Muscle layer of colon (tissue), 2 donors: ENCODE measurements at regions not wholly inside any gene's neighbourhood (a gene's known extent, or its start where the extent isn't known, plus 50 kb on each side); places are given as distances from the start of the nearest gene placed in this dataset.

Experiments
- H3K27ac ChIP-seq: one replicate; pipeline ENCODE4 v1.7.0; 2013; ENCODE audit warnings: low read depth, mild to moderate bottlenecking, low read length, moderate library complexity
- H3K27me3 ChIP-seq, 2 donors: one replicate each; pipeline ENCODE4 v1.7.0; 2013; ENCODE audit warnings: low read length in 2 of 2, mild to moderate bottlenecking in 2 of 2; ENCODE audit not compliant: insufficient read depth in 2 of 2, control insufficient read depth in 1 of 2
- H3K36me3 ChIP-seq: one replicate; pipeline ENCODE4 v1.7.0; 2013; ENCODE audit warnings: mild to moderate bottlenecking, low read length; ENCODE audit not compliant: insufficient read depth
- H3K4me1 ChIP-seq: one replicate; pipeline ENCODE4 v1.7.0; 2013; ENCODE audit warnings: mild to moderate bottlenecking, low read length; ENCODE audit not compliant: insufficient read depth
- H3K4me3 ChIP-seq, 2 donors: one replicate each; pipeline ENCODE4 v1.7.0; 2013; ENCODE audit warnings: low read length in 2 of 2, low read depth in 1 of 2, mild to moderate bottlenecking in 1 of 2, moderate library complexity in 1 of 2
- H3K9ac ChIP-seq: one replicate; pipeline ENCODE4 v1.7.0; 2013; ENCODE audit warnings: low read length
- H3K9me3 ChIP-seq: one replicate; pipeline ENCODE4 v1.7.0; 2013; ENCODE audit warnings: mild to moderate bottlenecking, low read length
- donor health status: abdominal sarcoma.
- donor health status: Adenocarcinoma of cecum.

DNA sequence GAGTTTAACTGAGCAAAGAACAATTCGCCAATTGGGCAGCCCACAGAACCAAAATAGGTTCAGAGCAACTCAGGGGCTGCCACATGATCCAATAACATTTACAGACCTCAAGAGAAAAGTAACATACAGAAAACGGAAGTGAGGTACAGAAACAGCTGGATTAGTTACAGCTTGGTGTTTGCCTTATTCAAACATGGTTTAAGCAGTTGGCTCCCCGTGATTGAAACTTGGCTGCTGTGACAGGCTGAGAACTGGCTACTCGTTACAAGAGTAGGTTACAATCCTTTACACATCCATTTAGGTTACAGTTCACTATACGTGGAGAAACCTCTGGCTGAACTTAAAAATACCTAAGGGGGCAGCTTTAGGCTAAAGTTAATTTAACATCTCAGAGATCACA lies 673.1 kb upstream of the PHF14 start:
- no peaks in the 10 kb centered on the region for H3K4me1 ChIP-seq
- no peaks in the 10 kb centered on the region for H3K9me3 ChIP-seq
- H3K27me3 ChIP-seq = no peaks in the 10 kb centered on the region
- no peak overlapping the region for H3K9ac ChIP-seq
- H3K36me3 ChIP-seq = no peaks in the 10 kb centered on the region
- H3K4me3 ChIP-seq = no peak overlapping the region
- no peak overlapping the region for H3K27ac ChIP-seq

DNA sequence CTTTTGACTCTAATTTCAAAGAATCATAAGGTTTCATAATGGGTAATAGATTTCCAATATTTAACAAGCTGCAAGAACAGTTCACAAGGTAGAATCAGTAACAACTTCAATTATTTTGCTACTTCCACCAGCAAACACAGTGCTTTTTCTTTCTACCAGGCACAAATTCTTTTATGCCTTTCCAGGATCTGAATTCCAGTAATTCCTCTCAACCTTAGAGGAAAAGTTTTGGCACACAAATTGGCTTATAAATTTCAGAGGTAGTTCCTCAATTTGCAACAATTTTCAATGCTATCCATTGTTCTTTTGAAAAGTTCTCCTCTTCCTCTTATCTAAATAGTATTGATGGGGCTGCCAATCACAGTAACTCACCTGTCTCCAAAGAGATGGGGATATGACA lies 665.4 kb upstream of the PHF14 start:
- H3K27ac ChIP-seq = no peak overlapping the region
- no peaks in the 10 kb centered on the region for H3K27me3 ChIP-seq
- H3K4me3 ChIP-seq = no peak overlapping the region
- H3K36me3 ChIP-seq = no peaks in the 10 kb centered on the region
- no peaks in the 10 kb centered on the region for H3K4me1 ChIP-seq
- no peak overlapping the region for H3K9ac ChIP-seq
- H3K9me3 ChIP-seq = no peaks in the 10 kb centered on the region

GRCh38 chr7:10312942-10313341 lies 660.7 kb upstream of the PHF14 start:
- H3K4me1 ChIP-seq = no peaks in the 10 kb centered on the region
- H3K27me3 ChIP-seq = no peaks in the 10 kb centered on the region
- no peak overlapping the region for H3K27ac ChIP-seq
- H3K9ac ChIP-seq = no peak overlapping the region
- H3K4me3 ChIP-seq = no peak overlapping the region
- H3K9me3 ChIP-seq = no peaks in the 10 kb centered on the region
- H3K36me3 ChIP-seq = no peaks in the 10 kb centered on the region

- Histone ChIP-seq H3K36me3 (no peaks in the 10 kb centered on the region), H3K4me1 (no peaks in the 10 kb centered on the region), H3K9ac (no peak overlapping the region), H3K27me3 (no peaks in the 10 kb centered on the region), H3K9me3 (no peaks in the 10 kb centered on the region), H3K4me3 (no peak overlapping the region), H3K27ac (no peak overlapping the region)
These were observed 657.8 kb upstream of the PHF14 start for GRCh38 chr7:10315881-10316280.

DNA sequence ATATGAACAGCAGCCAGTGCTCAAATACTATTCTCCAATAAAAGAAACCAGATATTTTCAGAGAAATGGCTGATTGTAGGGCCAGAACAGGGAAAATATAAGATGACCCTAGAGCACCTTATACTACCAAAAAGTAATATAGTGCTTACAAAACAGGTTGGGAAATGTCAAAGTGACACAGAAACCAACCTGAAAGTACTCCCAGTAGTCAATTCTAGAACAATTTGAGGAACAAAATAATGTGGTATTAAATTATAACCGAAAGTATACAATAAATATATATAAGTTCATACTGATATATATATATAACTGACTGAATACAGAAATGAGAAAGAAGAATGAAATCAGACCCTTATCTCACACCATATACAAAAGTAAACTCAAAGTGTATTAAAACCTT lies 657.2 kb upstream of the PHF14 start:
- Histone ChIP-seq H3K27ac (no peak overlapping the region), H3K4me1 (no peaks in the 10 kb centered on the region), H3K4me3 (no peak overlapping the region), H3K9ac (no peak overlapping the region), H3K27me3 (no peaks in the 10 kb centered on the region), H3K9me3 (no peaks in the 10 kb centered on the region), H3K36me3 (no peaks in the 10 kb centered on the region)

GRCh38 chr7:10325395-10325794 lies 648.3 kb upstream of the PHF14 start:
- no peaks in the 10 kb centered on the region for H3K4me1 ChIP-seq
- H3K9me3 ChIP-seq = no peaks in the 10 kb centered on the region
- H3K27me3 ChIP-seq = no peaks in the 10 kb centered on the region
- no peak overlapping the region for H3K27ac ChIP-seq
- no peak overlapping the region for H3K9ac ChIP-seq
- H3K4me3 ChIP-seq = no peak overlapping the region
- no peaks in the 10 kb centered on the region for H3K36me3 ChIP-seq

GRCh38 chr7:10343108-10343507 lies 630.6 kb upstream of the PHF14 start:
- no peaks in the 10 kb centered on the region for H3K27me3 ChIP-seq
- no peak overlapping the region for H3K27ac ChIP-seq
- no peaks in the 10 kb centered on the region for H3K4me1 ChIP-seq
- no peaks in the 10 kb centered on the region for H3K36me3 ChIP-seq
- H3K9ac ChIP-seq = no peak overlapping the region
- no peaks in the 10 kb centered on the region for H3K9me3 ChIP-seq
- H3K4me3 ChIP-seq = no peak overlapping the region

GRCh38 chr7:10346032-10346431 lies 627.6 kb upstream of the PHF14 start:
- H3K9ac ChIP-seq = no peak overlapping the region
- H3K27me3 ChIP-seq = no peaks in the 10 kb centered on the region
- no peaks in the 10 kb centered on the region for H3K36me3 ChIP-seq
- H3K27ac ChIP-seq = no peak overlapping the region
- H3K9me3 ChIP-seq = no peaks in the 10 kb centered on the region
- no peaks in the 10 kb centered on the region for H3K4me1 ChIP-seq
- no peak overlapping the region for H3K4me3 ChIP-seq

- Histone ChIP-seq H3K9me3 (no peaks in the 10 kb centered on the region), H3K4me1 (no peaks in the 10 kb centered on the region), H3K27me3 (no peaks in the 10 kb centered on the region), H3K27ac (no peak overlapping the region), H3K36me3 (no peaks in the 10 kb centered on the region), H3K4me3 (no peak overlapping the region), H3K9ac (no peak overlapping the region)
These were observed 617.9 kb upstream of the PHF14 start for GRCh38 chr7:10355816-10356215.

GRCh38 chr7:10360050-10360449 lies 613.6 kb upstream of the PHF14 start:
- Histone ChIP-seq H3K27ac (no peak overlapping the region), H3K9ac (no peak overlapping the region), H3K4me3 (no peak overlapping the region), H3K4me1 (no peaks in the 10 kb centered on the region), H3K9me3 (no peaks in the 10 kb centered on the region), H3K27me3 (no peaks in the 10 kb centered on the region), H3K36me3 (no peaks in the 10 kb centered on the region)

- H3K4me1 ChIP-seq = no peaks in the 10 kb centered on the region
- no peaks in the 10 kb centered on the region for H3K36me3 ChIP-seq
- H3K27me3 ChIP-seq = no peaks in the 10 kb centered on the region
- H3K9ac ChIP-seq = no peak overlapping the region
- no peaks in the 10 kb centered on the region for H3K9me3 ChIP-seq
- H3K27ac ChIP-seq = no peak overlapping the region
- no peak overlapping the region for H3K4me3 ChIP-seq
These were observed 571.9 kb upstream of the PHF14 start for GRCh38 chr7:10401793-10402192.

GRCh38 chr7:10412422-10413019 lies 561.2 kb upstream of the PHF14 start:
- no peak overlapping the region for H3K4me3 ChIP-seq
- H3K4me1 ChIP-seq = no peaks in the 10 kb centered on the region
- no peak overlapping the region for H3K9ac ChIP-seq
- no peaks in the 10 kb centered on the region for H3K27me3 ChIP-seq
- no peak overlapping the region for H3K27ac ChIP-seq
- H3K36me3 ChIP-seq = no peaks in the 10 kb centered on the region
- no peaks in the 10 kb centered on the region for H3K9me3 ChIP-seq
